A673 (cell line): ENCODE measurements at regions not wholly inside any gene's neighbourhood (a gene's known extent, or its start where the extent isn't known, plus 50 kb on each side); places are given as distances from the start of the nearest gene placed in this dataset.

Experiments used
- CTCF ChIP-seq: fragments of 300-800, 200-600 bp; sonication (generic); conservative IDR thresholded peaks from 2 replicates; pipeline ENCODE4 v1.5.1; 2017; ENCODE audit warnings: low read depth, mild to moderate bottlenecking, antibody characterized with exemption, low read length, moderate library complexity, mixed read lengths
- EZH2 ChIP-seq: fragments of 200-600 bp; sonication (generic); IDR thresholded peaks from 2 replicates; pipeline ENCODE4 v1.6.1; 2017; ENCODE audit warnings: borderline replicate concordance, low read depth, mild to moderate bottlenecking, mixed read lengths, antibody characterized with exemption, low read length; ENCODE audit not compliant: poor library complexity, severe bottlenecking

- no peak for TF ChIP-seq CTCF
- TF ChIP-seq EZH2: no peak
Measured at GRCh38 chr7:42550706-42551470, 313.9 kb upstream of the GLI3 start.
